GM21576 (cell line): ENCODE measurements at regions not wholly inside any gene's neighbourhood (a gene's known extent, or its start where the extent isn't known, plus 50 kb on each side); places are given as distances from the start of the nearest gene placed in this dataset.

ENCODE experiments used
- ATAC-seq: cut with Tn5 transposase; IDR thresholded peaks from one replicate; pipeline ENCODE4 v1.9.1; 2021; ENCODE audit warnings: mild to moderate bottlenecking, moderate library complexity; ENCODE audit not compliant: unreplicated experiment

DNA sequence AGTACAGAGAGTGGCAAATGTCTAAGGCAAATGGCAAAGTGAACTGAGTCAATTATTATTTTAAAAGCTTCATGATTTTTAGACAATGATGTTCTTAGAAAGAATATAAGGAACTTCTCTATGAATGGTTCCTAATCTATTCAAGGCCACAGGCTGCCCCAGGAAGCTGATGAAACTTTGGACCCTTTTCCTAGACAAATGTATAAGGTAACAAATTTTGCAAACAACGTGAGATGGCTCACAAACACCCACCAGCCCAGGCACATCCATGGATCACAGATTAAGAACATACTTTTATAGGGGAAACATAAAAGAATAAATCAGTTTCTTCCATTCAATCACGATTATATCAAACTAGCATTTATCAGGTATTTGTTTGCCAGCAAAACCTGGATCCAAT lies 659.0 kb downstream of the IRS1 start:
- no peak for ATAC-seq

DNA sequence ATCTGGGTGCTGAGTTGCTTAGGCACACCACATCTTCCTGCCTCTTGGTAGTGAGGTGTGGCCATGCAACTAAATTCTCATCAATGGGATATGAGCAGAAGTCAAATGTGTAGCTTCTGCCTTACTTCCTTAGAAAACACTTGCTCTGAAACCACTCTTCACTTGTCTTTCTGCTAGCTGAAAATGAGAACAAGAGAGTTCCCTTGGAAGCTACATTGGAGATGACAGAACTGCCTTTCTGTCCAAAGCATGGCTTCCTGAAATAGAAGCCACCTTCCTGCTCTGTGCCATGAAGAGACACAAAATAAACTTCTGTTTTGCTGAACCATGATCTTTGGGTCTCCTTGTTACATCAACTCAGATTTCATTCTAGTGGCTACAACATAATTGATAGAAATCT lies 659.9 kb downstream of the IRS1 start:
- ATAC-seq, result no peak

DNA sequence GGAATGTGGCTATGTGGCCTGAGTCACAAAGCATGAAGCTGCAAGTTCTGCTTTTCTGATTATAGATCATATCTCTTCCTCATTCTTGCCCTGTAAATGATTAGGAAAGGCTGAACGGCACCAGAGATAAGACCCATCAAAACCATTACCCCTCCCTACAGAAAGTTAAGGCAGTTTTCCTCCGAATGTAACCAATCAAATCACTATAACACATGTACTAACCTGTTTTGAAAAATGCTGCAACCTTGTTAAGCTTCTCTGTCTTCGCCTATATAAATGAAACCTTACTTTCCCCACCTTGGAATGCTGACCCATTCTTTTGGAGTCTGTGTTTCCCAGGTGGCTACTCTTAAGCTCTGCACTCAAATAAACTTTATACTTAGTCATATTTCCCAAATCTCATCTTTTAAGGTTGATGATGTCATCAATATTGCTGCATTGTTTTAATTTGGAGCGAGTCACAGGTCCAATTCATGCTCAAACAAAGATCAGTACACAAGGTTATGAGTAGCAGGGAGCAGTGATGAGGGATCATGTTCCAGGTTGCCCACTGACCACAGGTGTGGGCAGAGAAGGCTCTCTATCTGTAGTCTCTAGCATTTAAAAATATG lies 662.3 kb downstream of the IRS1 start:
- ATAC-seq, result no peak

DNA sequence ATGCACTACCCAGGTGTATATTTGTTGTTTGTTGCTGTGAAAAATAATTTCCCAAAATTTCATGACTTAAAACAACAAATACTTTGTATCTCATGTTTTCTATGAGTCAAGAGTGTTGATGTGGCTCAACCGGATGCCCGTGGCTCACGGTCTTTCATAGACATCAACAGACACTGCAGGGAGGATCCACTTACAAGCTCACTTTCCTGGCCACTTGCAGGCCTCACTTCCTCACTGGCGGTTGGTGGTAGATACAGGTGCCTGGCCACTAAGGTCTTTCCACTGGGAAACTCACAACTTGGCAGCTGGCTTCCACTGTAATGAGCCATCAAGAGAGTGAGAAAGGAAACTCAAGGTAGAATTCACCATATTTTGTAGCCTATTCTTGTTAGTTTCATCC lies 662.9 kb downstream of the IRS1 start:
- ATAC-seq, result no peak

GRCh38 chr2:226135861-226136548 lies 663.6 kb downstream of the IRS1 start:
- no peak for ATAC-seq

GRCh38 chr2:226132323-226133215 lies 667.1 kb downstream of the IRS1 start:
- ATAC-seq, result no peak

GRCh38 chr2:226131299-226131784 lies 668.3 kb downstream of the IRS1 start:
- ATAC-seq, result no peak

- ATAC-seq, result no peak
Observed at GRCh38 chr2:226130192-226130591, 669.4 kb downstream of the IRS1 start.

GRCh38 chr2:226127682-226128081 lies 671.9 kb downstream of the IRS1 start:
- ATAC-seq, result no peak

GRCh38 chr2:226126104-226126503 lies 673.5 kb downstream of the IRS1 start:
- ATAC-seq, result no peak

DNA sequence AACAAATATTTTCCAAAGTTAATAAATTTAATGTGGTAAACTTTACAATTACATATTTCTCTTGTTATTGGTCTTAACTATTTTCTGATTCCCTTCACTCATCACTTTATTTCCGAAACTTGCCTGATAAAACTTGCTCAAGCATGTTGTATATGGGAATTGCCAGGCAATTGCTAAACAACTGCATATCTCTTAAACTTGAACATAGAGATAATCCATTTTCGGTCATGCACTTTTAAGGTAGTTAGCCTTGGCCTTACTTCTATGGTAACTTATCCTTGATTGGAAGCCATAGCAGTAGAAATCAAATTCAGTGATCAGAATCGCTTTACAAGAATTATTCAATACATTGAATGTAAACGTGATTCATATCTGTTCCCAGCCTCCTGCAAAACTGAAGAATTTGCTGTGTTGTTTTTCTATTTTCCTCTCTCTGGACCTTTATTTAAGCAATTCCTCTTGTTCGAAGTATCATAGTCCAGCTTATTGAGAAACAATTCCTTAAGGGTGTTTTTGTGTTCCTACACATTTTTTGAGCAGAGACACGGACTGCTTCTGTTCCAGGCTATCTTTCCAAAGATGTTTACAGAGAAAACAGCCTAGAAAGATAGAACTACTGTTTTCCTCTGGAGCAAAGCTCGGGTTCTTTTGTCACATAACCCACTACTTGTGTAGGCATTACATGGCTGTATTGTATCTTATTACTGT lies 674.3 kb downstream of the IRS1 start:
- ATAC-seq, result no peak

DNA sequence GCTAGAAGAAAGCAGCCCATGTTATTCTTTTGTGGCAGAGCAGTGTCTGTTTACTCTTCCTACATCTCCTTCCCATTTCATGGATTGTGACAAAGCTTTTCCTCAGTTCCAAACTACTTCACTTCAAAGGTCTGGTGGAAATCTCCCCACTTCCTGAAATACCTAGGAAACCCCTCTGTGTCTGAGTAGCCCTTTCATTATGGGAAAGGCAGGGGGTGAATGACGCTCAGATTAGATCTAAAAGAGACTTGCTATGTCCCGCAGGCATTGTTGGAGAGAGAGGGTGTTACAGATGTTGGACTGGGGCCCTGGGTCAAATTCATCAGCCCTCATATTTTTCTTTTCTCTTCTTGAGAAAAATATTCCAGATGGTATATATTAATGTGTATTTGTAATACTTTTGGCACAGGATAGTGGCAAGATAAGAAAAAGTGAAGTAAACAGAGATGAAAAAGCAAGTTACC lies 675.0 kb downstream of the IRS1 start:
- ATAC-seq, result no peak

DNA sequence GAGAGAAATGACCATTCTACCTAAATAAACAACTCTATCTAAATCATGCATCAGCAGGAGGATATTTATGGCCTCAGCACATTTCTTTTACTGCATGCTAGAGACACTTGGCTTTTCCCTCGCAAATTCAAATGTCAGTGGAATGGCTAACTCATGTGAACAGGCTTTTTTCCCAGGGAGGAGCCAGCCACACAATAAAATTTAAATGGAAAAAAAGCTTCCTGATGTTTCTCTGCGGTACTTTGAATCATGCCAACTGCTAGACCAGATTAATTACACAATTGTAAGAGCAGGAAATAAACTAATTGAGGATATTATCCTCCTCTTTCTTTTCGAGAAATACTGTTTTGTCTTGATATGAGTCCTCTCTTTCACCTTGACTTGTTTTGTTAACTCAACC lies 676.3 kb downstream of the IRS1 start:
- ATAC-seq, result no peak

DNA sequence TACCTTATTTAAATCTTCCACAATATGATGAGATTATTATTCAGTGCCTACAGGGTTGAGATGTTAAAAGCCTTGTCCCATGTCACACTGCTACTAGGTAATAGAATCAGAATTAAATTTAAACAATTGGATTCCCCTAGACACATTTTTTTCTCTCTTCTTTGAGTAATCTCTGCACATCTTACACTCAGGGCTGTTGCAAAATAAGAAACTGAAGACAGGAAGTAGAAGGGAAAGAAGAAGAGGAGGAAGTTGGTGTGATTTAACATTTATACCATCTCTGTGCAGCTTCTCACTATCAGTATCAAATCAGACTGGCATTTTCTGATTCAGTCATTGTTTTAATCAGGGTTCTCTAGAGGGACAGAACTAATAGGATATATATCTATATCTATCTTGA lies 677.6 kb downstream of the IRS1 start:
- ATAC-seq, result no peak

GRCh38 chr2:226121046-226121738 lies 678.4 kb downstream of the IRS1 start:
- no peak for ATAC-seq

DNA sequence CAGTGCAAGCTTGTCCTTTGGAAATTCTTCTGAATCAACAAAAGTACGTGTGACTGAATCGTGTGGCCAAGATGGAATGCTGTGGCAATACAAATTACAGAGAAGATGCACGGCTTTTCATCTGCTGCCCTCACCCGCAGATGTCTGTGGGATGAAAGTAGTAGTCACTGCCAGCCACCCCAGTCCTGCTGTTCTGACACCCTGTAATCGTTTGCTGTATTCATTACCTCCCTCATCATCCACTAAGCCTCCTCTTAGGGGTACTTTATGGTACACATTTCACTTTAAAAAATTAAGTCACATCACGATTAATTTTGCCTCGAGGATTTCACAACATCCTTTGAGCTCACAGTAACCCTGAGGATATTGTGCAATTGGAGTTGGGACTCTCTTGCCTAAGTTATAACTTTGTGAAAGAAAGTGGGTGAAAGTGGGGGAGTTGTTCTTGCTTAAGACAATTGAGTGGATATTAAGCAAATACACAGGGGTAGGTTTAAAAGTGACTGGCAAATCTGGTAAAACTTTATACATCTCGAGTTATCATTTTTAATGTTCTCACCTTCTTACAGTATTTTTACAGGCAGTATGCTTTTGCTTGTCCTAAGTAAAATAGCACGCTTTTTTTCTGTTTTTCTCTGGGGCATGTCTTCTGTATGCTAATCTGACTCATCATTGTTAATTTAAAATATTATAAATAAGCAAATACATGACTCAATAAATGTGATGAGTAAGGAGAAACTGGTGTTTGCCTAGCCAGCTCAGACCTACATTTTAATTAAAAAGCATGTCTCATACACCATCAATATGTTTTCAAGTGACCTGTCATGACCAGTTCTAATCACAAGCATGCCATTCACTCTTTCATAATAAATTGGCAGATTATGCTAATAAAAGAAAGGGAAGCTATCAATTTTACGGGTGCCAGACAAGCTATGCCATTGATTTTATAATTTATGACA lies 680.9 kb downstream of the IRS1 start:
- ATAC-seq, result no peak

GRCh38 chr2:226117510-226118065 lies 682.0 kb downstream of the IRS1 start:
- ATAC-seq, result no peak

- no peak for ATAC-seq
Observed at GRCh38 chr2:226116346-226116745, 683.3 kb downstream of the IRS1 start.

- no peak for ATAC-seq
Observed at GRCh38 chr2:226115832-226116200, 683.8 kb downstream of the IRS1 start.
